Testis (tissue), 2 donors: ENCODE measurements at regions not wholly inside any gene's neighbourhood (a gene's known extent, or its start where the extent isn't known, plus 50 kb on each side); places are given as distances from the start of the nearest gene placed in this dataset.

Experiments used
- CTCF ChIP-seq, 3 experiments: fragments of 450-650 bp in 2 of 3; fragments of 200-600 bp in 1 of 3; sonication (generic) in 1 of 3; IDR thresholded peaks; one replicate each; pipeline ENCODE4 v1.5.1; 2016 to 2019; ENCODE audit warnings: antibody characterized with exemption in 3 of 3, mild to moderate bottlenecking in 2 of 3, moderate library complexity in 1 of 3
- POLR2A ChIP-seq: fragments of 450-650 bp; IDR thresholded peaks from one replicate; pipeline ENCODE4 v1.6.1; 2017; ENCODE audit warnings: antibody characterized with exemption, mild to moderate bottlenecking, moderate library complexity

DNA sequence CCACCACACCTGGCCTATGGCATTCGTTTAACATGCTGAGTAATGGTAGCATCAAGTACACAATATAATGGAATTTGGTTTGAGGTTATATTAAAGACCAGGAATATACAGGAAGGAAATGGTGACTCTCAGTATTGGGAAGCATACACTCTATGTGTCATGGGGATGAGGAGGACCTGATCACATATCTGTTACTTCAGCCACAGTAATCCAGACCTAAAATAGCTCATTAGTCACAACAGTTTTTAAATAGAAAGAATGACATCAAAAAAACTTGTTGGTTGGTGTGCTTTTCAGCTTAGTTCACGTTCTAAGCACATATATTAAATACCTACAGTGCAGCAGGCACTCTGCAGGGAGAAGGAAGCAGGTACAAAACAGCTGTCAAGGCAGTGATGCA lies 52.5 kb upstream of the ATP2C1 start:
- TF ChIP-seq CTCF (IDR thresholded peaks at IDR 0.05) = no peak
- TF ChIP-seq POLR2A = no peak
